ENCODE measurements at regions not wholly inside any gene's neighbourhood (a gene's known extent, or its start where the extent isn't known, plus 50 kb on each side); places are given as distances from the start of the nearest gene placed in this dataset.

DNA sequence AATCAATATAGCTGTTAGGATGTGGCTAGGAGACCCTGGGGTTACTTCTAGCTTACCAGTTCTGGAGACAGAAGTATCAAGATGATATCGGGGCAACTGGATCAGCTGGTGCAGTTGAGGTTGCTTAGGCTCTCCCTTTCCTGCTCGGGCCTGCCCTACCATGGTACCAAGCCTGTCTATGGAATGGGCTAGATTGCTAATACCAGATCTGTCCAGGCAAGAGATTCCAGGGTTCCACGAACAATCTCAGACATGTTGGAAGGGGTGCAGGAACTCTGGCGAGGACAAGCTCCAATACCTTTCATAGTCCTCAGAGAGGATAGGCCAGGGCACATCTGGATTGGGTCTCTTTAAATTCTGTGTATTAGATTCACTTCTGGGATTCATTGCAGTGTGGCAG, 53.8 kb downstream of the ADM start:
- no peak for DNase-seq

DNA sequence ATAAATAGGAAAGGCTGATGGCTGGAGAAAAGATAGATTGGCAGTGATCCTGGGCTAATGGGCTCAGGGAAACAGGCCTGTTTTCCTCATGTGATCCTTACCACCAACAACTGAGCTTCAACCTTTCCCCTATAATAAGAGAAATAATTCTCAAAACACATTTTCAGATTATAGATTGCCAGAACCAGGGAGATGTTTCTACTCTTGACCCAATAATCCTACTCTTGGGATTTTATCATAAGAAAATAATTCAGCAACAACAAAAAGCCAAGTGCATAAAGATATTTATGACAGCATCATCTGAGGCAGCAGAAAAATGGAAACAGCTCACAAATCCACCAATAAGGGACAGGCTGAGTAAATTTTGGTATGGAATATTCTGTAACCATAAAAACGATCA, 54.3 kb downstream of the ADM start:
- DNase-seq, result no peak

DNA sequence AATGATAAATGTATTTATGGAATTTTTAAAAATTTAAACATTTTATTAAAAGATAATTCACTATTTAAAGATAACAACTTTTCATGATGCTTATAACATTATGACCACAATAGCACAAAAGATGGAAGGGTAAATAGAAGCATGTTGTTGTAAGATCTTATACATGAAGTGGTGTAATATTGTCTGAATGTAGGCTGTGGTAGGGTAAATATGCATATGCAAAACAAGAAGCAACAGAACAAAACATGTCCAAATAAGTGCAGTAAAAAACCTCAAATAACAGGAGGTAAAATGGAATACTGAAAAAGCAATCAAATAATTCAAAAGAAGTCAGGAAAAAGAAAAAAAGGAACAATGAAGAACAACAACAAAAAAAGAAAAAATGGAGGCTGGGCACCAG, 56.0 kb downstream of the ADM start:
- no peak for DNase-seq

DNA sequence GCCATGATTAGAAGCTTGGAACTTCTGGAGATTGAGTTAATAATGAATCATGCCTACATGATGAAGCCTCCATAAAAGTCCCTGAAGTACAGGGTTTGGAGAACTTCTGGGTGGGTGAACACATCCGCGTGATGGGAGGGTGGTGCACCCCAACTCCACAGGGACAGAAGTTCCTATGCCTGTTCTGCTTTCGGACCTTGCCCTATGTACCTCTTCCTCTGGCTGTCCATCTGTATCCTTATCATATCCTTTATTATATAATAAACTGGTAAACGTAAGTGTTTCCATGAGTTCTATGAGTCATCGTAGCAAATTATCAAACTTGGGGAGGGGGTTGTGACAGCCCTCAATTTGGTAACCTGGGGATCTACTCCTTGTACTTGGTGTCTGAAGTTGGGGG, 60.2 kb downstream of the ADM start:
- DNase-seq, result no peak

DNA sequence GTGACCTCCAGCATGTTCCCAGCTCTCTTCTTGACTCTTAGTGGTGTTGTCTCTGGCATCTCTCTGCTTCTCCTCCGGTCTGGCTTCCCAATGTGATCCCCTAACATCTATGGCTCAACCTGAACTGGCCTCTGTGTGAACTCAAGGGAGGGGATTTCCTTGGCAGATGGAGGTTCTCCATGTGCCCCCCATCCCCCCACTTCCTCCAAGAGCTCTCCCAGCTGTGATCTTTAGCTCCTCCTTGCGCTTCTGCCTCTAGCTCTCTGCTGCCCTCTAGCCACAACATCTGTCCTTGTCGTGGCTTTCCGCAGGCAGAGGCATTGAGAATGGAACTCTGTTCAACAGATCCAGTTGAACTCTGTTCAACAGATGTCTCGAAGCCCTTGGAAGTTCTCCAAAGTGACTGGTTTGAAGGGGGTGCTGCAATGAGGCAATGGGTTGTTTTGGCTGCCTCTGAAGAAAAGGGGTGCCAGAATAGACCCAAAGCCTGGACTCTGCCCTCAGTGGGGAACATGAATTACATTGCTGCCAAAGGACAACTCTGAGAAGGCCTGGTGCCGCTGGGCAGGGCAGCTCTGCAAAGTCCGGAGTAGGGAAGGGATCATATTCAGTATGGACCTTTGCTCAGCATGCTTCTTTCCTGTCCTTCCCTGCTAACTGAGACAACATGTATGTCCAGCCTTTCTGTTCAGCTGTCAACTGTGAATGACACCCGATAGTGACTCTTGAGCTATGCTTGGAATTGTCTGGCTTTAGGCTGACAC, 61.9 kb downstream of the ADM start:
- DNase-seq, result peak; percentile 59

DNA sequence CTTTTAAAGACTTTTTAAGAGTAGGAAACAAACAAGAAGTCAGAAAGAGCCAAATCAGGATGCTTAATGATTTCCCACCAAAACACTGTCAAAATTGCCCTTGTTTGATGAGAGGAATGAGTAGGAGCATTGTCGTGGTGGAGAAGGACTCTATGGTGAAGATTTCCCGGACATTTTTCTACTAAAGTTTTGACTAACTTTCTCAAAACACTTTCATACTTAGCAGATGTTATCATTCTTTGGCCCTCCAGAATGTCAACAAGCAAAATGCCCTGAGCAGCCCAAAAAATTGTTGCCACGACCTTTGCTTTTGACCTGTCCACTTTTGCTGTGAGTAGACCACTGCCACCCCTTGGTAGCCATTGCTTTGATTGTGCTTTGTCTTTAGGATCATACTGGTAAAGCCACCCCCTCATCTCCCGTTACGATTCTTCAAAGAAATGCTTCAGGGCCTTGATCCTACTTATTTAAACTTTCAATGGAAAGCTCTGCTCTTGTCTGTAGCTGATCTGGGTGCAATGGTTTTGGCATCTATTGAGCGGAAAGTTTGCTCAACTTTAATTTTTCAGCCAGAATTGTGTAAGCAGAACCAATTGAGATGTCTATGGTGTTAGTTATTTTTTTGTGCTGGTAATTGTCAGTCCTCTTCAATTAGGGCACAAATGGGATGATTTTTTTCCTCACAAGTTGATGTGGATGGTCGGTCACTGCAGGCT, 67.2 kb downstream of the ADM start:
- no peak for DNase-seq

DNA sequence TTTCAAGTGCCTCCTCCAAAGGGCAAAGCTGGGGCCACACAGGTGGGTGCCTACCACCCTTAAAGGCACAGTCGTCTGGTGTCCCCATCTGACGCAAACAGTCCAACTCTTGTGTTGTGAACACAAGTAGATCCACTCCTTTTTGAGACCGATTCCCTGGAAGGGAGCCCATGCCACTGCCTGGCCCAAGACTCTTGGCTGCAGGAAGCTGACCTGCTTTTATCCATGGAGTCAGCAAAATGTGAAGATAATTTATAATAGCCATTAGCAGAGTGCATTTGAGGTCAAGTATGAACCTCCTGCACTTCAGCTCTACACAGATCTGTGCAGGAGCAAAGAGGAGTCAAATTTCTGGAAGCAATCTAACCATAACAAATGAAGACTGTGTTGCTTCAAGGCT, 68.5 kb downstream of the ADM start:
- no peak for DNase-seq

DNA sequence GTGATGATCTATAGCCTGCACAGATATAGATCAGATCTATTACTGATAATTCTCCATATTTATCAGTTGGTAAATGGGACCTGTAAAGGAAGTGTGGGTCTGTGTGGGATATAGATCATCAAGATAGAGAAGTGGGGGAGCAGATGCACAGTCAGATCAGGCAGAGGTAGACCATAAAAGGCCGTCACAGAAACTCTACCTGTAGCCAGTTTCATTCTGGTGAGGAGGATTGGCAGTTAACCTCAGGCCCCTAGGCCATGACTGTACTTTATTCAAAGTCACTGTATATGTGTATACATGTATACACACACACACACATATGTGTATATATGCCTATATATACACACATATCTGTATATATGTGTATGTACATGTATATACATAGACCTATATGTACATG, 69.1 kb downstream of the ADM start:
- no peak for DNase-seq

DNA sequence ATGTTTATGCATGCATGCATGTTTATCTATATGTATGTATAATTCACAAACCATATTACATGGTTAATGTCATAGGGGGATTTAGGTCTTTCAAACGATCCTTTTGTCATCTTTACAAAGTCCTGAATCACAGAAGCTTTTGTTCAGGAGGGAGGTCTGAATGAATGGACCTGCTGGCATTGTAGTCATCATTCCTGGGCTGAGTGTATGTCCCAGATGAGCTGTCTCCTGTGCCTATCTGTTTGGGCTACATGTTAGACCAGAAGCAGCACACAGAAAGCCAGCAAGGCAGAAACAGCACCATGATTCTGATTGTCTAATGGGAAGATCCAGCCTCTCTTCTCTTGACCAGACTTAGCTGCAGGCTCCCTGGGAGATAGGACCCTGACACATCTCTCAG, 69.5 kb downstream of the ADM start:
- no peak for DNase-seq

DNA sequence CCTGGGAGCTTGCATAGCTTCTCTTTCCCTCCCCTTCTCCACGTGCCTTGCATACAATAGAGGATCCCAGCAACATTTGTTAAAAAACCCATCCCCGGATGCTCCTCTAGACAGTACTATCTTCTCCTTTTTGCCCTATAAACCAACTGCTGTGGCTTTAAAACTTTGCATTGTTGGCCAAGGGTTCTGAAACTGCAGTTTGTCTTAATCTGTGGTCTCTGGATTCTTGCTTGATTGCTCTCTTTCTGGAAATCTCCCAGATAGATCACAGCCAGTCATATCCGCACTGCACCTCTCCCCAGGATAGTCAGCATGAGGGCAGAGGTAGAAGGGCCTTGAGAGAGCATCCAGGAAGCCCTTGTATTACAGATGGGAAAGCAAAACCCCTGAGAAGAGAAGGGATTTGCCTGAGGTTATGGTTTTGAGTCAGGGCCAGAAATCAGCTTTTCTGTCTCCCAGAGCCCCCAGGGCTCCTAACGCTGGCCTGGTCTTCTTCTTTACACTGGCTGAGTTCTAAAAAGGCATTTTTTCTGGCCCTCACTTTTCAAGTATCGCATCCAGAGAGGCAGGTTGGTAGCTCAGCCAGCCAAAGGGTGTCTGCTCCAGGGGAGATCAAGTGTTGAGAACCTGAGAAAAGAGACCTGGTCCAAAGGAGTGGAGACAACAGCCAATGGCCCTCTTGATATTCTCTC, 70.6 kb downstream of the ADM start:
- DNase-seq, result no peak

DNA sequence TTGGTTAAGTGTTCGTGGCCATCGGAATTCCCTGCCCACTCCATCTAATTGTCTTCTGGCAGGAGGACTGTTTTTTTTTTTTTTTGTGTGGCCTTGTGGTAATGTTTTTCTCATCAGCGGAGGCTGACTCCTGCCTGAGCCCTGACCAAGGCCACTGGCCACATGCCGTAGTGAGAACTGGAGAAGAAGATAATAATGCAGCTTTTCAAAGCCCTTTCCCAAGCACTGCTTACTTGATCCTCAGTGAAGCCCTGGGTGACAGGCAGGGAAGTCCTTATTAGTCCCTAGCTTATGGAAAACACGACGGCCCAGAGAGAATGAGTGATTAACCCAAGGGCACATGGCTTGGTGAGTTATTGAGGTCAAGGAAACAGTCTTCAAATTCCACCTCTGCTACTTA, 71.2 kb downstream of the ADM start:
- no peak for DNase-seq

DNA sequence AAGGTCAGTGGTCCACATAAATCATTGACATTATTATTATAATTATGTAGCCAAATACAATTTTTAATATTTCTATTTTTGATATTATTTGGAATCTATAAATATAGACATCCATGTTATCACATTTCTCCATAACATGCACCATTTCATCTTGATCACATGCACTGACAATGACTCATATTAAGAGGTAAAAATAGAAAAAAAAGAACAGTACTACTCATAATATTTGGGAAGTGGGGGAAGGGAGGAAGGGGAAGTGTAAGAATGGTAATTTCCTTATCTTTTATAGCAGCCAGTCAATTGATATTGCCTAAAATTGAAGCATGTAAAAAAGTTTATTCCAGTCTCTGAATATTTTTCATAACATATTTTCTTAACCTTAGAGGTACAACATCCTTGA, 72.3 kb downstream of the ADM start:
- no peak for DNase-seq

DNA sequence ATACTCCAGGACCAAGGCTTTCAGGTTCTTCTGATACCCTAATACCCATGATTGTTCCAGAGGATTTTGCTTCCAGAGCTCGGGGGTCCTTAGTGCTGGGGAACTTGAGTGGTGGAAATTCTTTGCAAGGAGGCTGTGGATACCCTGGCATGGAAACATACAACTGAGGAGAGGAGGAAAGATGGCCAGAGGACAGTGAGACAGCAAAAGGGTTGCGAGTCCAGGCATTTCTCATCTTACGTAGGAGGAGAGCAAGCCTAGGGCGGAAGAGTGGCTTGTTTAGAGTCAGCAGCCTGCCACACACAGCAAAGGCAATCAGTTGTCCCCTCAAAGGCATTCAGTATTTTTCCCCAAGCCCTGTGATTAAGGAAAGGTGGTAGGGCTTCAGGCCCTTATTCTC, 73.5 kb downstream of the ADM start:
- DNase-seq, result no peak

DNA sequence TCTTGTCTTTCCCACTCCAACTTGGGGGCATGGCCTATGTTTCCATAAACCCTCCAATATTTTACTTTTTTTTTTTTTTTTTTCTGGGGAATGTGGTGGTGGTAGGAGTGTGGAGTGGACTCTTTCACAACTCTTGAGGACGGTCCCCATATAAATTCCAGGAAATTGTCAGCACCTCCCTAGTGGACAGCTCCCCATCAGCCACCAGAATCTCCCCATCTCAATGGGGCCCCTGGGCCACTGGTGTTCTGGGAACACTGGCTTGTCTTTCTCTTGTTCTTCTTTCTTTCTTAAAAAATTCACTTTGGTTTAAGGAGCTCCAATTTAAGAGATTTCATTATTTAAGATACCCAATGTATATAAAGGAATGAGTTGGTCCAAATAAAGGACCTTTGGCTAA, 74.1 kb downstream of the ADM start:
- DNase-seq, result no peak

DNA sequence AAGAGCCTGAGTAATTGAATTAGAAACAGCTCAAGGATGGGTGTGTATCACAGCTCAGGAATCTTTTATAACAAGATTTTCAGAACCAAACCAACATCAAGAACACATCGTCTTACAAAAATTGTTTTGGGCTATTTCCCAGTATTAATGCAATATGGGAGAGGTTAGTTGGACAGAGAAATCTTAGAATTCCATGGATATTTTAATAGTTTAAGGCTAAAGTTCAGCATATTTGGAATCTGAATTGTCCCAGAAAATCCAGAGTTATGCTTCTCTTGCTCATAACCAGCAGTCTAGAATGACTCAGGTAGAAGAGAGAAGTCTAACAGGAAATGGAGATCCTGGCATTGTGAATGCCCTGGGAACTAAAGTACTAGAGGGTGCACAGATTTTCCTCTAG, 74.6 kb downstream of the ADM start:
- no peak for DNase-seq

DNA sequence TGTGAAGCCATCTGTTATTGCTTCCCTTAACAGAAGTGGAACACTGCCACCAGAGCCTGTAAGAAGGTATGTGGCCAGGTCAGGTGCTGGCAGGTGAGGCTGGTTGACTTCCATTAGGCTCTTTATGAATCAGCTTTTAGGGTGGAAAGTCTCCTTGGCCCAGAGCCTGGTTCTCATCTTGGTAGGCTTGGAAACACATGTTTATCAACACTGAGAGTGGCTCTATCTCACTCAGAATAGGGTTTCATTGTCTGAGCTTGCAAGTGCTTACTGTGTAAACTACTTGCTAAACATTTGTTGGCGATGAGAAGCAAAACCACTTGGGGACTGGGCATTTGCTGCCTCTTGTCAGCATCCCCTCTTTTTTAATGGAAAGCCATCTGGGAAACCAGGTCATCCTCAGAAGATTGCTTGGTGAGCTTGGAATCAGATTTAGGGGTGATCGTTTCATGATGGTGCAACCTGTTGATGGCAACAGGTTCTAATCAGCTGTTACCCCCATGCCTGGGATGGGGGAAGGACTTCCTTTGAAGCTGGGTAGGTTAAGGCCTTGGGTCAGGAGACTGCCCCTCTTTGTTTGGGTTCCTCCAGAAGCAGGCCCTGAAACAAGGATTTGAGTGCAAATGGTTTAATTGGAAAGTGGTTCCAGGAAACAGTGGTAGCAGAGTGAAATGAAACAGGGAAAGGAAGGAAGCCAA, 75.0 kb upstream of the AMPD3 start:
- DNase-seq, result no peak

DNA sequence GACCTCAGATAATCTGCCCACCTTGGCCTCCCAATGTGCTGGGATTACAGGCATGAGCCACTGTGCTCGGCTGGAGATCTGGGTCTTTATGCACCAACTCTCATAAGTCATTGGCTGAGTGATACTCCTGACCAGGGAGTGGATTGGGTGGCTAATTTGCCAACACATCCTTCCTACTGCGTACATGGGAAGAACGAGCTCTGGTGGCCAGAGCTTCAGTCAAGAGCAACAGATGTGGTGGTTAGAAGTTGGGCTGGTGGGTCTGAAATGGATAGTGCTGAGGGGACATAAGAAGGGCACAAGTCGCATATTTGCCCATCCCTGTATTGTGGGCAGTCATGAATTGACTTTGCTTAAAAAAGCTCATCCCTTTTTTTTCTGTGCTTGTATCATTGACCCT, 74.1 kb upstream of the AMPD3 start:
- DNase-seq, result no peak

DNA sequence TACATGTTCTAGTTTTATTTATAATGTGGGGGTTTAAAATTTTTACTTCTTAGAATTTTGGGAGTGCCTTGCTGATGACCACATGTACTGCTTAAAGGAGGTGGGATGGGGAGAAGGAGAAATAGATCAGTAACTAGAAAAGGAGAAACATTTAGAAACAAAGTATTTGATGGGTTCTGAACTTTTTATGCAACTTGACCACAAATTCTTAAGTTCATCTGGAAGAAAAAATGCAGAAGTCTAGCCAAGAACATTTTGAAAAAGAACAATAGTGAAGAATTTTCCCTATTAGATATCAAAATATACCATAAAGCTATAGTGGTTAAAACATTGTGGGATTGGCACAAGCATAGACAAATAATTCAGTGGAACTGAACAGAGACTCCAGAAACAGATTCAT, 73.3 kb upstream of the AMPD3 start:
- no peak for DNase-seq

DNA sequence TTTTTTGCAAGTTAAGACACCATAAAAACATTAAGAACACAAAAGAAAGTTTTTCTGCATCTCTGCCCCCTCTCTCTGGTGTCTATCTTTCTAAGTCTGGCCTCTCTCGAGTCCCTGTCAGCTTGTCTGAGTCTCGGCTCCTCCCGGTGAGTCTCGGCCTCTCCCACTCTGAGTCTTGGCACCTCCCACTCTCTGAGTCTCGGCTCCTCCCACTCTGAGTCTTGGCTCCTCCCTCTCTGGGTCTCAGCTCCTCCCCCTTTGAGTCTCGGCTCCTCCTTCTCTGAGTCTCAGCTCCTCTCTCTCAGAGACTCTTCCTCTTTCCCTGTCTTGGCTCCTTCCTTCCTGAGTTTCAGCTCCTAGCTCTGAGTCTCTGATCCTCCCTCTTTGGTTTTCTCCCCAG, 72.5 kb upstream of the AMPD3 start:
- no peak for DNase-seq

DNA sequence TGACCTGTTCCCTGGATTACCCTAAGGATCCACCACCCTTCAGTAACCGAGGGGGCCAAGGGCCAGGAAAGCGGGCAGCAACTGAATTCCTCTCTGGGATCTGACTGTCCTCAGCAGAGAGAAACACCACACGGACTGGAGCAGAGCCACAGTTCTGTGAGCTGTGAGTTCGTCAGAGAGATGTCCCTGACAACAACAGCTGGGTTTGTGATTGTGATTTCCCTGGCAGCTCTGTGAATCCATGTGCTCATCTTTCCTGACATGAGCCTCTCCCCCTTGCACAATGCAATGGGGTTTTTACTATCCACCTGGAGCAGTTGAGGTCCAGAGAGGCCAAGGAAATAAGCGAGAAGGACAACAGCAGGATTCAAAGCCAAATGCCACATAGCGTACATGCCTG, 69.4 kb upstream of the AMPD3 start:
- no peak for DNase-seq

DNA sequence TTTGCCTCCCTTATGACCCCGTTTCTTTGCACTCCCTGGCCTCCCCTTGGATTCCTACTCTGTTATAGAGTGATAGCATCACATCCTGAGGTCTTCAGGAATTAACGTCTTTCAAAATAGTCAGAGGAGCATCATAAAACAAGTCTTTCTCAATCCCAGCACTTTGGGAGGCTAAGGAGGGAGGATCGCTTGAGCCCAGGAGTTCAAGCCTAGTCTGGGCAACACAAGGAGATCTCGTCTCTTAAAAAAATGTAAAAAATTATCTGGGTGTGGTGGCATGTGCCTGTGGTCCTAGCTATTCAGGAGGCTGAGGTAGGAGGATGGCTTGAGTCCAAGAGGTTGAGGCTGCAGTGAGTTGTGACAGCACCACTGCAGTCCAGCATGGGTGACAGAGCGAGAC, 68.7 kb upstream of the AMPD3 start:
- no peak for DNase-seq

DNA sequence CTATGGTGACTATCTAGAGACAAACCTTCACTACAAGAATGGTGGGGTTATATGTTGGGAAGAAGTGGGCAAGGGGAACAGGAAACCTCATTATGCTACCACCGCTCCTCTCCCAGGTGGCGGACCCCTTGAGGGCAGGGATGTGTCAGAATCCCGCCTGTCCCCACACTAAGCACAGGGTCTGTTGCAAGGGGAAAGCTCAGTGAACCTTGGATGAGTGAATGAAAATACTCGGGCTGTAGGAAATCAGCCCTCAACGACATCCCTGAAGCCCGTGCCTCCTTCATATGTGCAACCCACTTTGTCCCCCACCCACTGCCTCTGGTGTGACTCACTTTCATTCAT, 68.2 kb upstream of the AMPD3 start:
- no peak for DNase-seq

DNA sequence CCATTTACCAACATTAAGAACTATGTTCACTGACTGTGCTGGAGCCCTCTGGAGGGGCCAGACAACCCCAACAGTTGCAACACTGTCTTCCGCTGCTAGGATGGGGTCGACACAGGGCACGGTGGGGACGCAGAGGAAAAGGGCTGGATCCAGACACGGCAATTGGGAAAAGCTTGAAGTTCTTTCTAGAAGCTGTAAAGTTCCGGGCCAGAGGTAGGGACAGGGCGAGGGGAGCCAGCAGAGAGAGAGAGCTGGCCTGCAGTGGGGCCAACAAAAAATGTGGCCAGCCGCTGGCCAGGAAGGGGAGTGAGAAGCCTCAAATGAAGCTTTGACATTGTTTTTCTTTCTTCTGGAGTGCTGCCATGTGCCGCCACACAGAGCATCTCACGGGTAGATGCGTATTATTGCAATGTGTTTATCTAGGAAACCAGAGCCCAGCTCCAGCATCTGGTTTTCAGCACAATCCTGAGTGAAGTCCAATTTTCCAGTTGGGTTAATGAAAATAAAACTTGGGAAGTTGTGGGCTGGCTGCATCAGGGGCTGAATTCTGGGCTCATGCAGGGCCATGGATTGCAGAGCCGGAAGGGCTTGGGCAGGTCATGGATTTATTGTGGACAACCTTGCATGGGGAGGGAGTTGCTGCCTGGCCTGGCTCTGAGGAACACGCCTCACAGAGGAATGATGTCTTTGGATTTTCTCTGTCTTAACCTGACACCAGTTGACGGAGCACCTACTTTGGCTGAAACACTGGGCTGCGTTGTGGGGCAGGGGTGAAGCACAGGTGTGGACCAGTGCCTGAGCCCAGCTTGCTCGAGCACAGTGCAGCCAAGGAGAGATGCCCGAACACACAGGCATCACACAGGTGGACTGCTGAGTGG, 67.6 kb upstream of the AMPD3 start:
- no peak for DNase-seq
